ENCODE measurements at regions not wholly inside any gene's neighbourhood (a gene's known extent, or its start where the extent isn't known, plus 50 kb on each side); places are given as distances from the start of the nearest gene placed in this dataset.
A peak's percentile ranks its signal among the peaks of the same experiment; 100 is the strongest.
"Not testable (repeated sequence)": the region's sequence is repeated elsewhere in the genome, so short reads cannot be mapped to it uniquely, and the experiment has no call there.

DNA sequence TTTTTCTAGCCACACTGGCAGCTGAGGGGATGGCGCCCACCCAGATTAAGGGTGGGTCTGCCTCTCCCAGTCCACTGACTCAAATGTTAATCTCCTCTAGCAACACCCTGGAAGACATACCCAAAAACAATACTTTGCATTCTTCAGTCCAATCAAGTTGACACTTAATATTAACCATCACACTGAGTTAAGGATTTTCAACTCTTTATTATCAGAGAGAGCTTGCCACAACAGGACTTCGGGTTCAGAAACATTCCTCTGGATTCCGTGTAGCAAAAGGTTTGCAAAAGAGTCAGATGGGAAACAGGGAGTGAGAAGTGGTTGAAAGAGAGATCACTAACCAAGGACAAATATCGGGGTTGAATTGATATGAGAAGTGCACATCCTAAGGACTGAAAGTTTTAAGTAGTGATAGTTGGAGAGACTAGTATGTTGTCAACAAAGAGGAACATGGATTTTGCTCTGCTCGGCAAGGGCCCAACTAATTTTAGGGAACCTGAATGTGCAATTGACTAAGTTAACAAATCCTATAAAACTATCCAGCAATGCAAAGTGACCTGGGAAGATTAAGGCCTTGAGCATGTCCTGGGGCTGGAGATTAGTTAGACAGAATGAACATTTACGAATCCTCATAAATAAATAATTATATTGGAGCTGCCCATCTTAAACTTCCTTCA lies 137.0 kb upstream of the TENT5A start:
- Mint-ChIP-seq H3K27me3 (ENCODE audit: insufficient read depth) (no peaks in the 10 kb centered on the region), H3K4me1 (ENCODE audit: low read depth) (peaks cover 40% of the 10 kb centered on the region), H3K4me3 (no peak overlapping the region), H3K9me3 (no peaks in the 10 kb centered on the region), H3K27ac (peak overlapping the region; percentile 90), H3K36me3 (ENCODE audit: low read depth) (peaks cover 5% of the 10 kb centered on the region)
- DNase-seq = no peak
- no peak for TF ChIP-seq CTCF (IDR thresholded peaks at IDR 0.05)

DNA sequence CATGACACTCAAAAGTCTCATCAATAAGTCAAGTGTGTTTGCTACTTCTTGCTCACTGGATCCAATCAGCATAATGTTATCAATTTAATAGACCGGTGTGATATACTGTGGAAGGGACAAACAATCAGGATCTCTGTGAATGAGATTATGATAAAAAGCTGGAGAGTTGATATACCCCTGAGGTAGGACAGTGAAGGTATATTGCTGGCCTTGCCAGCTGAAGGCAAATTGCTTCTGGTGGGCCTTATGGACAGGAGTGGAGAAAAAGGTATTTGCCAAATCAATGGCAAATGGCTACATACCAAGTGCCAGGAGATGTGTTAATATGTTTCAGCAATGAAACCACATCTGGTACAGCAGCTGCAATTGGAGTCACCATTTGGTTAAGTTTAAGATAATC lies 134.4 kb upstream of the TENT5A start:
- not testable (repeated sequence) for H3K27me3 Mint-ChIP-seq (ENCODE audit: insufficient read depth); H3K36me3 Mint-ChIP-seq (ENCODE audit: low read depth); H3K9me3 Mint-ChIP-seq; H3K27ac Mint-ChIP-seq; H3K4me3 Mint-ChIP-seq; DNase-seq
- H3K4me1 Mint-ChIP-seq (ENCODE audit: low read depth) = peaks cover 40% of the 10 kb centered on the region

DNA sequence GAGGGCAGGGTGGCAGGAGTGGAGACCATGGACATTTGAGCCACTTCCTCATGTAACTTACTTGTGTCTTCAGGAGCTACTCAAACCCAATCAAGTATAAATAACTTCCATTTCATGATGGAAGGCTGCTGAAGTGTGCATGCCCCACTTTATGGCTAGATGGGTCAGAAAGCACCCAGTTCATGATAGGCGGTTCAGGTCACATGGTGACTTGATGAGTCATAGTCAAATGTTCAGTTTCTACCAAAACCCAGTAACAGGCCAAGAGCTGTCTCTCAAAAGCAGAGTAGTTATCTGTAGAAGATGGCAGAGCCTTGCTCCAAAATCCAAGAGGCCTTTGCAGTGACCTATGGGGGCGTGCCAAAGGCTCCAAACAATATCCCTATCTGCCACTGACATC lies 133.7 kb upstream of the TENT5A start:
- no peak for TF ChIP-seq CTCF (IDR thresholded peaks at IDR 0.05)
- no peak for DNase-seq
- Mint-ChIP-seq H3K36me3 (ENCODE audit: low read depth) (peaks cover 5% of the 10 kb centered on the region), H3K9me3 (no peaks in the 10 kb centered on the region), H3K27me3 (ENCODE audit: insufficient read depth) (no peaks in the 10 kb centered on the region), H3K4me3 (no peak overlapping the region), H3K27ac (no peak overlapping the region), H3K4me1 (ENCODE audit: low read depth) (peaks cover 36% of the 10 kb centered on the region)

DNA sequence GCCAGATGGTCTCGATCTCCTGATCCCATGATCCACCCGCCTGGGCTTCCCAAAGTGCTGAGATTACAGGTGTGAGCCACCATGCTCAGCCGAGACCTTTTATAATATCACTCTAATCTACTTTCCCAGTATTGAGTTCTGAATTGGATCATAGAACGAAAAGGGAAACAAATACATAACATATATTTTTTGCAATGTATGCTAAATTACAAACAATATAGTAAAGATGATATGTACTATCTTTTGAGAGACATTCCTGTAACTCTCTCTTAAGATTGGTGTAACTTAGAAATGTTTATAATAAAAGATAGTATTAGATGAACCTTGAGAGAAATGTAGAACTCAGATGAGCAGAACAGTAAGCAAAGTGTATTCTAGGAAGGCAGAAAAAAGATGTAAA lies 129.2 kb upstream of the TENT5A start:
- Mint-ChIP-seq H3K27me3 (ENCODE audit: insufficient read depth) (no peaks in the 10 kb centered on the region; the same call in 1 of the 2 replicates), H3K27ac (no peak overlapping the region), H3K4me3 (no peak overlapping the region), H3K9me3 (no peaks in the 10 kb centered on the region), H3K36me3 (ENCODE audit: low read depth) (no peaks in the 10 kb centered on the region; the same call in 1 of the 2 replicates), H3K4me1 (ENCODE audit: low read depth) (peaks cover 27% of the 10 kb centered on the region)
- no peak for TF ChIP-seq CTCF (IDR thresholded peaks at IDR 0.05)
- no peak for DNase-seq

DNA sequence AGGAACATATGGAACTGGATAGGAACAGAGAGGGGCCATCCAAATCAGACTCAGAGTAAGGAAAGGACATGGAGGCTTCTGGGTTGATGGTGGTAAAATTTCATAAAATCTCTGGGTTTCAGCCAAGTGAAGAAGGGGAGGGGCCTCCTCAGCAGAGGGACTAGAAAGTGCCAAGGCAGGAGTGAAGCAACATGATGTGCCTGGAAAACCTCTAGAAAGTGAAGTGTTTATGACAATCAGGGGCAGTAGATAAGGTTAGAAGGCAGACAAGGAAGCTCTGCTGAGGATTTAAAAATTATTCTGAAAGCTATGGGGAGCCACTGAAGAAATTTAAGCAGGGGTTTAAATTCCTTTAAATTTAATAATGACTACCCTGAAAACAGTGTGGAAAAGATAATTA lies 126.0 kb upstream of the TENT5A start:
- H3K27ac Mint-ChIP-seq = no peak overlapping the region
- no peak for TF ChIP-seq CTCF (IDR thresholded peaks at IDR 0.05)
- peaks cover 20% of the 10 kb centered on the region for H3K36me3 Mint-ChIP-seq (ENCODE audit: low read depth)
- peaks cover 30% of the 10 kb centered on the region for H3K4me1 Mint-ChIP-seq (ENCODE audit: low read depth)
- no peaks in the 10 kb centered on the region; the same call in 1 of the 2 replicates for H3K27me3 Mint-ChIP-seq (ENCODE audit: insufficient read depth)
- no peak overlapping the region for H3K4me3 Mint-ChIP-seq
- no peak for DNase-seq
- H3K9me3 Mint-ChIP-seq = peaks cover 20% of the 10 kb centered on the region

GRCh38 chr6:81876971-81877370 lies 124.5 kb upstream of the TENT5A start:
- no peak overlapping the region; the same call in 1 of the 2 replicates for H3K27ac Mint-ChIP-seq
- no peak for TF ChIP-seq CTCF (IDR thresholded peaks at IDR 0.05)
- DNase-seq = no peak
- no peak overlapping the region for H3K4me3 Mint-ChIP-seq
- peaks cover 31% of the 10 kb centered on the region for H3K36me3 Mint-ChIP-seq (ENCODE audit: low read depth)
- H3K9me3 Mint-ChIP-seq = peaks cover 35% of the 10 kb centered on the region
- peaks cover 30% of the 10 kb centered on the region for H3K4me1 Mint-ChIP-seq (ENCODE audit: low read depth)
- H3K27me3 Mint-ChIP-seq (ENCODE audit: insufficient read depth) = no peaks in the 10 kb centered on the region; the same call in 1 of the 2 replicates
